NOMO-1 (cell line): ENCODE measurements at regions not wholly inside any gene's neighbourhood (a gene's known extent, or its start where the extent isn't known, plus 50 kb on each side); places are given as distances from the start of the nearest gene placed in this dataset.
"Not testable (repeated sequence)": the region's sequence is repeated elsewhere in the genome, so short reads cannot be mapped to it uniquely, and the experiment has no call there.

Experiments used
- DNase-seq, 2 experiments: peaks; one replicate each; lab custom pipeline; 2025; ENCODE audit not compliant: unreplicated experiment in 2 of 2; lab: John Stamatoyannopoulos, UW

- DNase-seq, result no peak
These were observed 68.6 kb upstream of the ZFHX3 start for GRCh38 chr16:73116576-73116975.

GRCh38 chr16:73113336-73113735 is 65.4 kb upstream of the ZFHX3 start:
- DNase-seq, result no peak

DNA sequence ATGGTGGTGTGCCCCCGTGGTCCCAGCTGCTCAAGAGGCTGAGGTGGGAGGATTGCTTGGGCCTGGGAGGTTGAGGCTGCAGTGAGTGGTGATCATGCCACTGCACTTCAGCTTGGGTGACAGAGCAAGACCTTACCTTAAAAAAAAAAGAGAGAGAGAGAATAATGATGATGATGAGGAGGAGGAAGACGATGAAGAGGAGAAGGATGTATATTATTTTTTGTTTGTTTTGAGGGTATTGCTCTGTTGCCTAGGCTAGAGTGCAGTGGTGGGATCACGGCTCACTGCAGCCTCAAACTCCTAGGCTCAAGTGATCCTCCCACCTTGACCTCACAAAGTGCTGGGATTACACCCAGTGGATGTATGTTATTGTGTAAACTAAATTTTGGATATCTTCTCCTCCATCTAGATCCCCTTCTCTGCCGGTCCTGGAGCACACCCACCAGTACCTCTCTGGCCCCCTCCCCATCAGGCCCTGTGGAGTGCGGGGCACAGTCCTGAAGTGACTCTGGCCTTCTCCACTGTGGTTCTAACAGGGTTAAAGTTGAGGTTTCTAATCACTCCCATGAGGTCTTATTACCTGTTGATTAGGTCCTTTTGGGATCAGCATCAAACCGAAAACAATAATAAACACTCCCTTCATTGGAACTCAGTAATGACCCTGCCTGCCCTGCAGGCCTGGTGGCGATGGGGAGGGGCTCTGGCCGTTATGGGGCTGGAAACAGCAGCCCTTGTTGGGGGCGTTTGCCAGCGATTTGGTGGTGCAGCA is 60.5 kb upstream of the ZFHX3 start:
- DNase-seq, result no peak

GRCh38 chr16:73107371-73107770 is 59.4 kb upstream of the ZFHX3 start:
- DNase-seq, result no peak

GRCh38 chr16:73106329-73107034 is 58.6 kb upstream of the ZFHX3 start:
- no peak for DNase-seq

GRCh38 chr16:73101568-73101967 is 53.6 kb upstream of the ZFHX3 start:
- DNase-seq, result no peak

GRCh38 chr16:73099601-73100000 is 51.7 kb upstream of the ZFHX3 start:
- DNase-seq, result not testable (repeated sequence)
